M059J (cell line): ENCODE measurements at regions not wholly inside any gene's neighbourhood (a gene's known extent, or its start where the extent isn't known, plus 50 kb on each side); places are given as distances from the start of the nearest gene placed in this dataset.

Source experiments
- DNase-seq: peaks from one replicate; pipeline ENCODE4 v3.0.0-alpha.2; 2012; ENCODE audit warnings: low read depth

DNA sequence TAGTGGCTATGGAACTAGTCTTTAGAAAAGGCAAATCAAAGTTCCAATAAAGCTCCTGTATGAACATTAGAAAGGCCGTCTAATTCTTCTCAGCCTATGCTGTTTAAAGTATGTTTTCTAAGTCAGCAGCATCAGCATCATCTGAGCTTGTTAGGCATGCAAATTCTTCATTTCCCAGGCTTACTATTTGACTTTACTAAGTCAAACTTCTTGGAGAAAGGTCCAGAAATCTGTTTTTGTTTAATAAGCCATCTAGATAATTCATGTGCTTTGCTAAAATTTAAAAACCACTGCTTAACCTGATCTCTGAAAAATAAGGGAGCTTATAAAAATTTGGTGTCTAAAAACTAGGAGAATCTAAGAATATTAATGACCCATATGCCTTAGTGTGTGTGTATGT is 200.2 kb upstream of the SGCD start:
- no peak for DNase-seq

DNA sequence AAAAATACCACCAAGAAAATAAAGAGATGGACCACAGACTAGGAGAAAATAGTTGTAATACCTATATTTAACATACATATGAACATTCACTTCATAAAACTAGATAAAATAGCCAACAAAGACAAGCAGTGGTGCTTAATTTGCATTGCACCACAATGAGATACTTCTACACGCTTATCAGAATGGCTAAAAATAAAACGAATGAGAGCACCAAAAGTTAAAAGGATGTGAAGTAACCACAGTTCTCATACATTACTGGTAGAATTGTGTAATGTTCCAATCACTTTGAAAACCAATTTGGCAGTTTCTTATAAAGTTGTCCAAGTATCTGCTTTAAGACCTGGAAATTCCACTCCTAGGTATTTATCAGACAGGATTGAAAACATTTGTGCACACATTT is 198.9 kb upstream of the SGCD start:
- no peak for DNase-seq

- DNase-seq: no peak
These were observed 192.7 kb upstream of the SGCD start for GRCh38 chr5:156134216-156134615.

DNA sequence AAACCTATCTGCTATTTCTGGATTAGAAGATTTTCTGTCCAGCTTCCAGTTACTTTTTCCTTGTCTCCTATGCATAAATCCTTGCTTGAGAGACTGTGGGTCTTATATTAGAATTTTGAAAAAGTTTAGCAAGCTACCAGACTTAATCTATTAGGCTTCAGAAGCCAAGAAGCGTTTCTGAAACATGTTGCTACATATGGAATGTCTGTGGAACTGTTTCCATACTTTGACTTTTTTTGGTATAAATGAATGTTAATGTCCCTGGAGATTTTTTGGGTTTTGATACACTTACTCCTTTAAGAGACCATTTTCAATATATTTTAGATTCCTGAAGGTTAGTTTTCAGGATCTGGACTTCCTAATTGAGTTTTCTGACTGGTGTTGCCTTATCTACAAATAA is 191.4 kb upstream of the SGCD start:
- DNase-seq: no peak

- no peak for DNase-seq
These were observed 189.7 kb upstream of the SGCD start for GRCh38 chr5:156137071-156137869.

DNA sequence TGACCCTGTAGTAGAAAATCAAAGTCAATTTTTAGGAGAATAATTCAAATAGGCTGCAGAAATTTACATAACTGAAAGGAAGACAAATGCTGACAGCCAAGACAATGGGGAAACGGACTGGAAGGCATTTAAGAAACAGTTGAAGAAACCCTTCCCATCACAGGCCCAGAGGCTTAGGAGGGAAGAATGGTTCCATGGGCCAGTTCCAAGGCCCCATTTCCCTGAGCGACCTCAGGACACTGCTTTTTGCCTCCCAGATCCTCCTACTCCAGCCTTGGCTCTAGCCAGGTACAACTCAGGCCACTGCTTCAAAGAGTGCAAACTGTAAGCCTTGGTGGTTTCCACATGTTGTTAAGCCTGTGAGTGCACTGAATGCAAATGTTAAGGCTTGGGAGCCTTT is 184.1 kb upstream of the SGCD start:
- DNase-seq: no peak

- DNase-seq: no peak
These were observed 179.6 kb upstream of the SGCD start for GRCh38 chr5:156147261-156147943.

GRCh38 chr5:156147944-156148285 is 179.0 kb upstream of the SGCD start:
- DNase-seq: no peak

DNA sequence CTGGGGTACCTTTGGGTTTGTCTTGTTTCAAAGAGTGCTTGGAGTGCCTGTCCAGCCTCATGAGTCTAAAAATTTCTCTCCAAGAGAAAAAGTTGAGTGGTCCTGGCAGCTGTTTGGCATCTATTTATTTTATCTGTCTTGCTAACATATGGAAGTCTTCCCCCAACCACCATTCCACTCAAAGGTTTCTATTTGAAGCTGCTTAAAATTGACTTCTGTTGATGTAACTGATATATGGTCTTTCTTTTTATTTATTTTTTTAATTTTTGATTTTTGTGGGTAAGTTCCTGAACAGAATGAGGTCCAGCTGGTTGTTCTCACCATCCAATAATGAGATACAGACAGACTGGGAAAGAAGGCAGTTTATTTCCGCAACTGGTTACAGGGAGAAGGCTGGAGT is 178.7 kb upstream of the SGCD start:
- no peak for DNase-seq

DNA sequence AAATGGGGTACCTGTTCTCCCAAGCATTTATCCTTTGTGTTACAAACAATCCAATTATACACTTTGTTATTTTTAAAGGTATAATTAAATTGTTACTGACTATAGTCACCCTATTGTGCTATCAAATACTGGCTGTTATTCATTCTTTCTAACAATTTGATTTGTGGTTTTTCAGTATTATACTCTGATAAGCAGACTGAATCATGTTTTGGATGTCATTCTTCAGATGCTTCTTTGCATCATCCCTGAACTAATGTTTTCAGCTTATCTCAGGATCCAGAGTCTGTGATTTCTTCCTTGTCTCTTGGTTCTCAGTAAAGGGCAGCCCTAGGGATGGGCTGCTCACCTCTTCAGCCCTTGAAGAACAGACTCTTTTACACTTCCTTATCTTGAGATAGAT is 177.8 kb upstream of the SGCD start:
- no peak for DNase-seq

DNA sequence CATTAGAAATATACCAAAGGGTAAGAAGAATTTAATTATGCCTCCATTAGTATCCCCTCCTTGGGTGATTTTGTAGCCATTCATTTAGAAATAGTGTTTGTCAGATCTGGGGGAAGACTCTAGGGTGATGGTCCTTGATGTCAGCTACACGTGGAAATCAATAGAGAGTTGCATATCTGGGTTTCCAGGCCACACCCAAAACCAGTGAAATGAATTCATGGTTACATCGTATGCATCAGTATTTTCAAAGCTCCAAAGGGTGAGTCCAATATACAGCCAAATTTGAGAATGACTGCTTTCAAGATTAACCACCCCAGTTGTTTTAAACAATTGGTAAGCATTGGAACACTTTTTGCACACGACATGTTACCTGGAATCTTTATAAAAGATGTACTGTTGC is 173.4 kb upstream of the SGCD start:
- no peak for DNase-seq

GRCh38 chr5:156154757-156155156 is 172.2 kb upstream of the SGCD start:
- DNase-seq: no peak

DNA sequence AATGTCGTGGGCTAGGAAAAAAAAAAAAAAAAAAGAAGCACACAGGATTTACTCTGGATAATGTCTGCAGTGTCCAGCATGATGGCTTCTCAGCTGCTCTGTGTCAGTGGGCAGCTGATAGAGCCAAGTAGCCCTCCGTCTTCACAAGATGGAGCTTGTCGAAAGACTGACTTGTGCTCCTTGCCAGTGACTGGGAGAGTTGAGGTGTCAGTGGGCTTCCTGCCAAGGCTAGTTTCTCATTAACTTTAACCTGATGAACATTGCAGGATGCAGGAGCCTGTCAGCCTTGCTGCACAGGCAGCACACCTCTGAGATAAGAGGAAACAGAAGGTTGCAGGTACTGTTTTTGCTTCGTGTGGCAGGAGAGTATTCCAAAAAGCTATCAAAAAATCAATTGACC is 171.4 kb upstream of the SGCD start:
- no peak for DNase-seq

DNA sequence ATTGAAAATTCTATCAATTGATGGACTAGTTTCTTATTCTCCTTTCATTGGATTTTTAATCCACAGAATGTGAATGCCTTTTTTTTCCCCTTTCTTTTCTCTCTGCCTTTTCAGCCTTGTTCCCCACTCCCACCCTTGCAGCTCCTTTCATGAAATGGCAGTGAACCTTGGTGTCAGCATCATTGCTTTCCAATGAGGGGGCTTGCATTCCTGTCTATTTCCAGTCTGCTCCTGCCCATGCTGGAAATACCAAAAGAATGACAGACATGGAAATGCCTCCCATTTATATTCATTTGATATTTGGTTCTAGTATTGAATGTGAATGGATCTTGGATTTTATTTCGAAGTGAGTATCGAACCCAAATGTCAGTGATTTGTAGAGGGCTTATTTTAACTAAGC is 162.7 kb upstream of the SGCD start:
- no peak for DNase-seq

GRCh38 chr5:156169495-156169894 is 157.5 kb upstream of the SGCD start:
- DNase-seq: no peak

- DNase-seq: no peak
These were observed 156.5 kb upstream of the SGCD start for GRCh38 chr5:156170351-156170961.

- no peak for DNase-seq
These were observed 152.7 kb upstream of the SGCD start for GRCh38 chr5:156174225-156174624.

DNA sequence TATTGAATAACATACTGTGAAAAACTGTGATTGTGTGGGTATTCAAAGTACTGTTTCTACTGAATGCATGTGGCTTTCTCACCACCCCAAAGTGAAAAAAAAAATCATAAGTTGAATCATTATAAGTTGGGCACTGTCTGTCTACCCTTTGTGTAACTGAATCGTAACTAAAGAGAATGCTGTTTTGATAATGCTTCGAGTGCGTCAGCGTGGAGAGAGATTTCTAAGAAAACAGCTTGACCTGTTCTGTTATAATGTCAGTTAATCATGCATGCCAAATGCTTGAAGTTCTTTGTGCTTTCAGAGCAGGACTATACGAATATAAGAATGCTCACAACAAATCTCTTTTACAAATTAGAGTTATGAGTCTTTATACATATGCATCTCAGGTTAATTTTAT is 148.8 kb upstream of the SGCD start:
- DNase-seq: no peak

- DNase-seq: no peak
These were observed 145.3 kb upstream of the SGCD start for GRCh38 chr5:156181656-156182055.

- DNase-seq: no peak
These were observed 144.6 kb upstream of the SGCD start for GRCh38 chr5:156182174-156182967.

GRCh38 chr5:156186760-156187159 is 140.2 kb upstream of the SGCD start:
- no peak for DNase-seq

DNA sequence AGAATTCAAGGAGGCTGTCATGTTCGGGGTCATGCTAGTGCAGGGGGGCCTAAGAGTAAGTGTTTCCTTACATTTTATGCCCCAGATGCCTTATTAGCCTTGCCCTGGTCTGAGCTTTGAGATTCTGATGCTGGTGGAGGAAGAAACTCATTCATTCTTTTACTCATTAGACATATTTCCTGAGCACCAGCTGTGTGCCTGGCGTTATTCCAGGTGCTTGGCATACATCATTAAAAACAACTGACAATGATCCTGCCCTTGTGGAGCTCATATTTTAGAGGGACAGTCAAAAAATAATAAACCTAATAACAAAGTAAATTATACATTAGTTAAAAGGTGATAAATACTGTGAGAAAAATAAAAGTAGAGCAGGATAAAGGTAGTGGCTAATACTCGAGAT is 138.9 kb upstream of the SGCD start:
- DNase-seq: no peak

GRCh38 chr5:156189628-156190027 is 137.3 kb upstream of the SGCD start:
- DNase-seq: no peak
